Coronary artery (tissue), 2 donors: ENCODE measurements at regions not wholly inside any gene's neighbourhood (a gene's known extent, or its start where the extent isn't known, plus 50 kb on each side); places are given as distances from the start of the nearest gene placed in this dataset.
"Not testable (repeated sequence)": the region's sequence is repeated elsewhere in the genome, so short reads cannot be mapped to it uniquely, and the experiment has no call there.

Experiments used
- DNase-seq: peaks from one replicate; pipeline ENCODE4 v3.0.0-alpha.2; 2017; ENCODE audit warnings: low spot score
- H3K27ac ChIP-seq, 2 donors: fragments of 200-600 bp; sonication (generic); one replicate each; pipeline ENCODE4 v1.5.1; 2016 to 2019
- H3K4me3 ChIP-seq: fragments of 200-600 bp; sonication (generic); 2 replicates; pipeline ENCODE4 v1.5.1; 2016; ENCODE audit warnings: mild to moderate bottlenecking, moderate library complexity
- TF ChIP-seq, protein P1 (sequence below): fragments of 200-600 bp; sonication (generic); IDR thresholded peaks from one replicate; pipeline ENCODE4 v1.5.1; 2019; ENCODE audit warnings: antibody characterized with exemption

- DNase-seq = no peak
- H3K27ac ChIP-seq = no peak overlapping the region
- TF ChIP-seq, protein P1, sequence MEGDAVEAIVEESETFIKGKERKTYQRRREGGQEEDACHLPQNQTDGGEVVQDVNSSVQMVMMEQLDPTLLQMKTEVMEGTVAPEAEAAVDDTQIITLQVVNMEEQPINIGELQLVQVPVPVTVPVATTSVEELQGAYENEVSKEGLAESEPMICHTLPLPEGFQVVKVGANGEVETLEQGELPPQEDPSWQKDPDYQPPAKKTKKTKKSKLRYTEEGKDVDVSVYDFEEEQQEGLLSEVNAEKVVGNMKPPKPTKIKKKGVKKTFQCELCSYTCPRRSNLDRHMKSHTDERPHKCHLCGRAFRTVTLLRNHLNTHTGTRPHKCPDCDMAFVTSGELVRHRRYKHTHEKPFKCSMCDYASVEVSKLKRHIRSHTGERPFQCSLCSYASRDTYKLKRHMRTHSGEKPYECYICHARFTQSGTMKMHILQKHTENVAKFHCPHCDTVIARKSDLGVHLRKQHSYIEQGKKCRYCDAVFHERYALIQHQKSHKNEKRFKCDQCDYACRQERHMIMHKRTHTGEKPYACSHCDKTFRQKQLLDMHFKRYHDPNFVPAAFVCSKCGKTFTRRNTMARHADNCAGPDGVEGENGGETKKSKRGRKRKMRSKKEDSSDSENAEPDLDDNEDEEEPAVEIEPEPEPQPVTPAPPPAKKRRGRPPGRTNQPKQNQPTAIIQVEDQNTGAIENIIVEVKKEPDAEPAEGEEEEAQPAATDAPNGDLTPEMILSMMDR = no peak
These were observed 1686.7 kb downstream of the SI start for GRCh38 chr3:163391407-163392181.

GRCh38 chr3:163384383-163384782, 1693.9 kb downstream of the SI start:
- no peak overlapping the region for H3K27ac ChIP-seq
- no peak overlapping the region for H3K4me3 ChIP-seq
- TF ChIP-seq, protein P1 = no peak
- DNase-seq = no peak

More at GRCh38 chr3:163391407-163392181, 1686.7 kb downstream of the SI start:
- no peak overlapping the region for H3K4me3 ChIP-seq

DNA sequence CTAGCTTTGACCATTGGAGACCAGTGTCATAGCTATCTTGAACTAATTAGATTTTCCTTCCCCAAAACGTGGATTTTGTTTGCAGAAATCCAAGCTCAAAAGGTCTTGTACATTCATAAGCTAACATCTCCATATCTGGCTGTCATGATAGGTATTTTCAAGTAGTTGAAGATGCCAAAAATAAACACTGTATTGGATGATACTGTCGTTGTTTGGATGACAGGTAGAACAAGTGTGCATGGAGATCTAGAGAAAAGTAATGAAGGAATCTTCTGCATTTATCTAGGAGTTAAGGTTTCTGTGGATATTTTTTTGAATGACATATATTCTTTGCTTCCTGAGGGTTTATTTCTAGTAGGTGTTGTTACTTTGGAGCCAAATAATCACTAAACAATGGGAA, 1696.1 kb downstream of the SI start:
- TF ChIP-seq, protein P1 = no peak
- DNase-seq = no peak
- H3K4me3 ChIP-seq = no peak overlapping the region
- H3K27ac ChIP-seq = no peak overlapping the region

DNA sequence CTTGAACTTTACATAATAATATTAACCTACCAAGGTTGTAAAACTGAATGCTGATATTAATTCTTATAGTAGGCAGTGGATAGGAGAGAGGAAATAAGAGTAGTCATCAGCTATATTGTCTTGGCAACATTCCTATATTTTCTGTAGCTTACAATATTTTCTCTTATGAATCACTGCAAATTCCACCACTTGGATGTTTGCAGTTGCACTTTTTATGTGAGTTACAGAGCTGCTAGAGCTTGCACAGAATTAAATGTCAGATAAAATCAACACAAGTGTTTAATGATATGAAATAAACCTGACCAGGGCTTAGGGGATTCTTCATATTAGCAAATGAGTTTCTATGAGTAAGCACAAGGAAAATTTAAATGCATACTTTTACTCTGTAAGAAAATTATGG, 1710.1 kb downstream of the SI start:
- TF ChIP-seq, protein P1 = no peak
- Histone ChIP-seq H3K4me3 (no peak overlapping the region), H3K27ac (no peak overlapping the region)
- no peak for DNase-seq

DNA sequence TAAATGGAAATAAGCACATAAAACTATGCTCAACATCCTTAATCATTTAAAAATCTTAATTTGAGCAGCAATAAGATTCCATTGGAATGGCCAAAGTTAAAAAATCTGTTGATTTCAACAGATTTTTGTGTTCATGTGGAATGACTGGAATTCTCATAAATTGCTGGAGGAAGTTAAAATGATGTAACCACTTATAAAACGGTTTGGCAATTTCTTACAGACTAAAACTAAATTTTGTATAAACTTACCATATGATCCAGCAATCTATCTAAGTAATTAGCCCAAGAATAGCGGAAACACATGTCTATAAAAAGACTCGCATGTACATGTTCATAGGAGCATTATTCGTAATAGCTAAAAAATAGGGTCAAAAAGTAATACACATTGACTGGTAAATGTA, 1713.6 kb downstream of the SI start:
- H3K27ac ChIP-seq = no peak overlapping the region
- no peak overlapping the region for H3K4me3 ChIP-seq
- DNase-seq = no peak
- TF ChIP-seq, protein P1 = no peak

DNA sequence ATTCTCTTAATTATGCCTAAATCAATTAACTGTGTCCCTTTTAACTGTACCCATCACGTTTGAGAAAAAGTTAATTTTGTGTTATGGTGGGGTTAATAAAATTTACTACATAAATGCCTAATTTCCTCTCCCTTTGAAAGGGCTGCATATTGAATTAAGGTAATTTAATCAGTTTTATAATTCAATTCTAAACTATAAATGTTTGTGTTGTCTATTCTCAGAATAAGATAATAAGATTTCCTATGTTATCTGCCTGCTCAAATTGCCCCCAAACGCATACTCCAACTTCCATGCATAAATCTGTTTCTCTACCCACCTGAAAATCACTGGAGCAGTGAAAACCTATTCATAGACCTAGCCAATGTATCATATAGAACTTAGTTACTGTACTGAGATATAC, 1716.1 kb downstream of the SI start:
- DNase-seq = no peak
- Histone ChIP-seq H3K4me3 (no peak overlapping the region), H3K27ac (no peak overlapping the region)
- TF ChIP-seq, protein P1 = no peak

DNA sequence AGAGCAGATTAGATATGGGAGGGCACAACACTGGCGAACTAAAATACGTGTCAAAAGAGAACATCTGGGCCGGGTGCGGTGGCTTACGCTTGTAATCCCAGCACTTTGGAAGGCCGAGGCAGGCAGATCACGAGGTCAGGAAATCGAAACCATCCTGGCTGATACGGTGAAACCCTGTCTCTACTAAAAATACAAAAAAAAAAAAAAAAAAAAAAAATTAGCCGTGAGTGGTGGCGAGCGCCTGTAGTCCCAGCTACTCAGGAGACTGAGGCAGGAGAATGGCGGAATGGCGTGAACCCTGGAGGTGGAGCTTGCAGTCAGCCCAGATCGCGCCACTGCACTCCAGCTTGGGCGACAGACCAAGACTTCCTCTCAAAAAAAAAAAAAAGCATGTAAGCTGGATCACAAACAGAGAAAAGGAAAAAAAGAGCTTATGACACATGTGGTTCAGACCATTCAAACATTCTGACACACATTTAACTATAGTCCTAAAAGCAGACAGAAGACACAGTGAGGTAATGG, 1716.9 kb downstream of the SI start:
- H3K4me3 ChIP-seq, H3K27ac ChIP-seq, DNase-seq: not testable (repeated sequence)
